NK-92 treated with Interleukin-12 subunit alpha and Interleukin-12 subunit beta, amount 100 ng/mL, for 24 hours (cell line): ENCODE measurements at regions not wholly inside any gene's neighbourhood (a gene's known extent, or its start where the extent isn't known, plus 50 kb on each side); places are given as distances from the start of the nearest gene placed in this dataset.

ENCODE experiments used
- DNase-seq: peaks from one replicate; lab custom pipeline; 2025; lab: John Stamatoyannopoulos, UW

GRCh38 chr2:118565301-118565700 is 282.1 kb downstream of the EN1 start:
- DNase-seq = no peak

DNA sequence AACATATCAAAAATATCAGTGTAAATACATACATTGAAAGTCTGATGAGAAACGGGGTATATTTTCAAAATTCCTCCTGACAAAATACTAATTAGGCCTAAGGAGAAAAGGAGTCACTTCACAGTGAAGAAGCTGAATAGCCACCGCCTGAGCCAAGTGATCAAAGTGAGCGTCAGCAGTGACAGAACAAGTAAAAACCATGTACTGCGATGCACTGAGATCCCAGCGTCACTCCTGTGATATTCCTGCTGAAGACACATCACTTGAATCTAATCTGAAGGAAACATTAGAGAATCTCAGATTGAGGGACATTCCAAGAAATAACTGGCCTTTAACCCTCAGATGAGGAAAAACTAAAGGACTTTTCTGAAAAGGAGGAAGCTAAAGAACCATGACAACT is 285.3 kb downstream of the EN1 start:
- no peak for DNase-seq

DNA sequence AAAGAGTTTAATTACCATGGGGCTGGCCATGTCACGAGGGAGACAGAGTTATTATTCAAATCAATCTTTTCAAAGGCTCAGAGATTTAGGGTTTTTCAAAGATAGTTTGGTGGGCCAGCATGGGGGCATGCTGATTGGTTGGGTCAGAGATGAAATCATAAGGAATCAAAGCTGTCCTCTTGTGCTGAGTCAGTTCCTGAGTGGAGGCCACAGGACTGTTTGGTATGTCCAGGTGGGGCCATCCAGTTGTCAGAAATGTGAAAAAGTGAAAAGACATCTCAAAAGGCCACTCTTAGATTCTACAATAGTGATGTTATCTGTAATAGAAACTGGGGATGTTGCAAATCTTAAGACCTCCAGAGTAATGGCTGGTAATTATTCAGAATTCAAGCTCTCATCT is 288.6 kb downstream of the EN1 start:
- DNase-seq = no peak

GRCh38 chr2:118557791-118558190 is 289.7 kb downstream of the EN1 start:
- DNase-seq = no peak

DNA sequence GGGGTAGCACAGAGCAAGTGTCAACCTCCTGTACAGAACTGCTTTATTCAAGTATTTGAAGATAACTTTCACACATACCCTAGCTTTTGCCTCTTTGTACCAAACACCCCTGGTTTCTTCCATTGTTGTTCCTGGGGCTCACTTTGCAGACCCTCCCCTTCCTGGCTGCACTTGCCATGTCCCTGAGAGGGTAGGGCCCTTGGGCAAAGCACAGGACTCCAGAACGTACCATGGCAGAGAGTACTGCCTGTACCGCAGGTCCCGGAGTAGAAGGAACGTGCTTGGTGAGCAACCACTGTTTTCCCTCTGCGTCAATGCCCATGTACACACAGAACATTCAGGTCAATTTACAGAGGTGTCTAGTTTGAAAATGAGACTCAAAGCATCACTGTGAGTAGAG is 290.4 kb downstream of the EN1 start:
- no peak for DNase-seq

- no peak for DNase-seq
Measured at GRCh38 chr2:118554616-118555015, 292.8 kb downstream of the EN1 start.

DNA sequence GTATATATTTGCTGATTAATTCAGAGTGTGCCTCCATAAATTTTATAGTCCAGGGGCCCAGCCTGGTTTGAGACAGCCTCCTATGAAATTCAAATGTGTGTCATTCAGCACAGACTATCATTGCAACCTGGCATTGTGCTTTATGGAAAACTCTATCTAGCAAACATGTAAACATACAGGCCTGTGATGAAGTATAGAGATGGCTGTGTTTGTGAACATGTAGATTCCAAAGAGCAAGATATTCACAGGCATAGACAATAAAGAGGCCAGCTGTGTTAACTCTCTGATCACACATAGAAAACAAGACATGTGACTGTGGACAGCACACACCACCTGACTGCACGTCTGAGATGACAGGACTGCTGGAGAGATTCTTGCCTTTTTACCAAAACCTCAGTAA is 297.9 kb downstream of the EN1 start:
- DNase-seq = no peak

DNA sequence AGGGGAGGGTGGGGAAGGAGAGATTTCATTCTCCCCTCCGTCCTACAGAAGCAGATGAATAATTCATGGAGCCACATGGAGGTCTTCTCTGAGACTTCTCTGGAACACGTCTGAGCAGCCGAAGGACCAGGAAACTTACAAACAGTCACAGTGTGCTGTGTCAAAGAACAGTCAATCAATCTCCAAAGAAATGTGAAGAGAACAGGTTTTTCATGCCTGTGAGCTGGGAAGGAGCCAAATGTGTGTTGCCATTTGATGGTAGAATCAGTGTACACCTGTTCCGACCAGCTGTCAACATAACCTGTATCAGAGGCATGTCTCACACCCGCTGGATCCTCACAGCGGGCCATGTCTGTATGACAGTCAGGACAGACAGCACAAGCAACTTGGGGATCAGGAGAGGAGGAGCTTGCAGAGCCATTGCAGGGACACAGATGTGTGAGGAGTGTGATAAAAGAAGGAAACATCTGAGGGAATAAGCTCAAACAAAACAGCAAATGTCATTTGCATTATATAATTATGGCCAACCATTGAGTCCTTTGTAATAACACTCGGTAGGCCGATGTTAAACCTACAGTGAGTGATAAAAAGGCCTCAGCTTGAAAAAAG is 298.5 kb downstream of the EN1 start:
- no peak for DNase-seq

- DNase-seq = no peak
Measured at GRCh38 chr2:118539290-118539689, 308.2 kb downstream of the EN1 start.

DNA sequence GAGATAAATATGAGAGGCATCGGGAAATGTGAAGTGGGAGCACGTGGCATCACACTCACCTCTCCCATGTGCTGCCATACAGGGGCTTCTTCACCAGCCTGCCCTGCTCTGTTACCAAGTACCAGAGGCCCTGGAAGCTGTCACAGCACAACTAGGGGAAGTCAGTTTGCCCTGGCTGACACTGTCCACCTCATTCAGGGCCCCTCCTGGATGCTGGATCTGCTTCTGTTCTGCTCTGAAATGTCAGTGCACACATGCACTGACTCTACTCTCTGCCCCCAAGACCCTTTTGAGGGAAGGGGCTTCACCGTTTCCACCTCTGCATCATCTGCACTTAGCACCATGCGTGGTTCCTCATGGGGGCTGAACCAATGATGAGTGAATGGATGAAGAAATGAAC is 311.1 kb downstream of the EN1 start:
- no peak for DNase-seq

GRCh38 chr2:118535818-118536212 is 311.6 kb downstream of the EN1 start:
- DNase-seq = no peak

DNA sequence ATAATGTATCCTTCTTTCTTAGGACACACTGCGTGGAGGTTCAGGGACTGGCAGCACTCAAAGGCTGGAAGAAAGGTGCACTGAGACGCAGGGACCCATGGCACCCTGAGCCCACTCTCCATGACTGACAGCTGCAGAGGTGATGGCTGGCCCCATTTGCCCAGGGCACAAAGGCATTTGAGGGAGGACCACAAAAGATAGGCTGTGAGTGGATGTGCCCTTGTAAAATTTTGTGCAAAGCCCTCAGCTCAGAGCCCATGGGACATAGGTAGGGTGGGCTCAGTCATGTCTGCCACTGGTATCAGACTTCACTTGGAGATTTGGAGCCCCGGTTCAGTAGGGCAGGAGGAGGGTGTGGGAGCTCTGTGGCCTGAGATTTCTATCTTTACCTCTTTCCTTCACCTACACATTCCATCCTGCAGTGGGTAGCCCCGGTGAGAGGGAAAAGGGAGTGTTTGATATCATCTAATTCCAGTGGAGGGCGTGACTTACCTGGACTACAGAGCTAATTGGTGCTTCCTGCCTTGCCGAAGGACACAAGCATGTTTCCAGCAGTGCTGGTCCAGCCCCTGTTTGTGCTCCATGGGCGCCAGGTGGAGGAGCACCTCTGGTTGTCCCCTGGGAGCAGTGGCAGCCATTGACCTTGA is 312.2 kb downstream of the EN1 start:
- no peak for DNase-seq

DNA sequence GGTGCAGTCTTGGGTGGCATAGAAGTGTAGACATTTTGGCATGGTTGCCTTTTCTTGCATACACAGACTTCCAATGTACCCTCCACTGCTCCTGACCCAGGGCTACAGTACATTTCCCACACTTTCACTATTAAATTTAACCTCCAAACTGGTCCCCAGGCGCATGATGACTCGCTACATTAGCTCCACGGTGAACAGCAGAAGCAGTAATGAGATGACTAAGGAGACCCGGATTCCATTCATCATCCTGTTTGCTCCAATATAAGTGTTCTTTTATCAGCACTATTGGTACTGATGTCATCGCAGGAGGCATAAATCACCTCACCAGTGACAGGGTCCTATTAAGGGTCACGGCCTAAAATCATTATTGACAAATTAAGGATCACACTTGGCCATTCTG is 316.5 kb downstream of the EN1 start:
- DNase-seq = no peak

DNA sequence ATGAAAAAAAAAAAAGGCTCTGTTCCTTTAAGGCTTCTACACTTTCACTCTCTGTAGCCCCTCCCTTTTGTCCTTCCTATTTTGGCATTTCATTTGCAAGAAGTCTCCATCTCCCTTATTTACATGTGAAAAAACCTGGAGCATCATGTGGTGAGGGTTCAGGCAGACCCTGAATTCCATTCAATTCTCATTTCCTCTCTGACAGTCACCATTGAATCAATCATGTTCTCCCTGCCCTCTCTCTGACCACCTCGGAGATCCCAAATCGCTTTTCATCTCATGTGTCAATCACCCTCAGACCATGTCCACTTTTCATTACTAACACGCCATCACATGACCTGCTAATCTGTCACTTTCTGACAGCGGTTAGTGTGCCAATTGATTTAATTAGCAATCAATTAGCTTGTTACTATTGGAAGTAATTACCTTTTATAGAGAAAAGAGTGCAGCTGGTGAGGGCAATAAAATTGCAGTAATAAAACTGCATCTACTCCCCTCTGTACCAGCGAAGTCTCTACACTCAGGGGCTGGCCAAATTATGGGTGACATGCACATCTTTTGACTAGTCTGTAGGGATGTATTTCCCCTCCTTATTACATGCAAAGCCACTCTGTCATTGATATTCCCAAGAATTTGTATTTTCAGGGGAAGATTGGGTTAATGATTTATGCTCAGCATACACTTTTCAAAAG is 317.4 kb downstream of the EN1 start:
- DNase-seq = no peak

DNA sequence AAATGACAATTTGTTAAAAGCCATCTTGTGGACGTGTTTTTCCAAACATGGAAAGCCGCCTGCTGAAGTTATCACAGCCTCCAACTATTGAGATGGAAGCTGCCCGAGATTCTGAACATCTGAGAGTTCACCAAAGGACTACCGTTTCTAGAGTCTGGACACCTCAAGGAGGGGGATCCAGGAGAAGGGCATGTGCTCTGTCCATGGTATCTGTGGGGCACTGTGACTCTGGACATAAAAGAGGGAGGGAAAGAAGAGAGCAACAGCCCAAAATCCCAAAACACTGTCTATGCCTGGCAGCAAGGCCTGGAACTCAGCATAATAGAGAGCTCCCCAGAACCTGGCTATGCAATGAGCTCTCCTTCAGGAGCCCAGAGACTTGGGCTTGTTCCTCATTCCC is 319.9 kb downstream of the EN1 start:
- DNase-seq = no peak

- no peak for DNase-seq
Measured at GRCh38 chr2:118525346-118525745, 322.1 kb downstream of the EN1 start.

- no peak for DNase-seq
Measured at GRCh38 chr2:118524911-118525310, 322.5 kb downstream of the EN1 start.

GRCh38 chr2:118523761-118524160 is 323.7 kb downstream of the EN1 start:
- DNase-seq = no peak

DNA sequence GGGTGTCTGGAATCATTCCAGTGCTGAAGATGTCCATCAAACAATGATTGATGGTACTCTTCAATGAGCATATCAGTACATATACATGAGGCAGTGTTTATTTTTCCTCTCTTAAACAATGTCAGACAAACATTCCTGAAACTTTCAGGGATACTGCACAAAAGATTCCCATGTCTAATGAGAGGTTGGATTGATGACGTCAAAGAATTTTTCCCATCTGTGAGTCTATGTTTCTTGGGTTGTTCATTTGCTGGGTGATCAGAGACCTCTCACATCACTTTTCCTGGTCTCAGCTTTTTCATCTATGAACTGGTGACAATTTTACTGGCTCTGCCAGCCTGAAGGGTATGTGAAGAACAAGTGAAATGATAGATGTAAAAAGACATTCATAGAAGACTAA is 325.5 kb downstream of the EN1 start:
- no peak for DNase-seq

- DNase-seq = no peak
Measured at GRCh38 chr2:118521272-118521671, 326.2 kb downstream of the EN1 start.

GRCh38 chr2:118520246-118520645 is 327.2 kb downstream of the EN1 start:
- no peak for DNase-seq

DNA sequence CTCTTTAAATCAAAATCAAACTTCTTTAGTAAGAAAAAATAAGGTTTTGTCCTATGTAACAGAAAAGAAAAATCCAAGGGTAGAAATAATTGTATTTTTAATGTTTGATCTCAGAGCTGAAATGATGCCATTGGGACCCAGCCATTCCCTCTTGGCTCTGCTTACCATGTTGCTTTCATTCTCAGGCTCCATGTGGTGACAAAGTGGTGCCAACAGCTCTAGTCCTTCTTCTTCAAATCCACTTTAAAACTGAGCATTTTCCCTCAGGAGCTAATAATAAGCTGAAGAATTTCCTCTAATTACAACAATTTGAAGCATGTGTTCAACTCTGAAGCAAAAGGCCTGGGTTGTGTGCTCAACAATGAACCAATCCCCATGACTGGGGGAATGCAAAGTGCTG is 327.9 kb downstream of the EN1 start:
- DNase-seq = no peak

- DNase-seq = no peak
Measured at GRCh38 chr2:118510807-118511206, 336.6 kb downstream of the EN1 start.
